AG04450 (cell line): ENCODE measurements at regions not wholly inside any gene's neighbourhood (a gene's known extent, or its start where the extent isn't known, plus 50 kb on each side); places are given as distances from the start of the nearest gene placed in this dataset. TPM values are rescaled to one million over a fixed set of nuclear protein-coding genes. Genes with fewer than 3 reads are reported as not detected.
"Not testable (repeated sequence)": the region's sequence is repeated elsewhere in the genome, so short reads cannot be mapped to it uniquely, and the experiment has no call there.

Experiments
- CTCF ChIA-PET: fragments of 300-600, 350-600 bp; formaldehyde crosslinking; extraction: SDS; loops from one replicate; lab custom pipeline; 2022; ENCODE audit warnings: antibody characterized with exemption, inconsistent platforms; lab: Charles Lee
- POLR2A ChIA-PET: fragments of 350-600 bp; formaldehyde crosslinking; extraction: SDS; loops from one replicate; lab custom pipeline; 2021; ENCODE audit warnings: antibody characterized with exemption, inconsistent platforms; lab: Yijun Ruan, JAX
- DNase-seq: peaks from one replicate; pipeline ENCODE4 v3.0.0-alpha.2; 2011; ENCODE audit warnings: low read depth, low spot score
- H3K27ac ChIP-seq: one replicate; pipeline ENCODE4 v1.5.1; 2012; ENCODE audit warnings: low read depth, low read length, control low read depth
- H3K27me3 ChIP-seq: one replicate; pipeline ENCODE4 v1.6.0; 2012; ENCODE audit warnings: low read length; ENCODE audit not compliant: control insufficient read depth, insufficient read depth
- H3K4me3 ChIP-seq: 2 replicates; pipeline ENCODE4 v1.5.1; 2011; ENCODE audit warnings: mild to moderate bottlenecking, low read depth, low read length, control low read depth
- H3K9me3 ChIP-seq: 2 replicates; pipeline ENCODE4 v1.5.1; 2012; ENCODE audit warnings: low read length; ENCODE audit not compliant: control insufficient read depth, insufficient read depth
- CTCF ChIP-seq: IDR thresholded peaks from 2 replicates; pipeline ENCODE4 v1.5.1; 2011; ENCODE audit warnings: low read depth, low read length, control low read depth, inconsistent platforms
- small RNA-seq: library from RNA; depleted of rRNA; stranded (forward); fragments of <200 nt; gene quantifications from one replicate; pipeline ENCODE3, GENCODE V24; 2012; ENCODE audit warnings: low read depth; ENCODE audit not compliant: insufficient read length

- no peaks in the 10 kb centered on the region for H3K9me3 ChIP-seq
- ChIA-PET CTCF (interaction anchor here (0.5 to 13.7 kb wide), 4 partner anchors 11 to 86 kb away, joined by 5 to 157 read pairs (median 28); no protein-coding TSS in a partner anchor), POLR2A (no interaction called here)
- no peak for DNase-seq
- H3K27ac ChIP-seq, result no peak overlapping the region
- no peak for TF ChIP-seq CTCF
- no peak overlapping the region for H3K4me3 ChIP-seq
- H3K27me3 ChIP-seq, result no peaks in the 10 kb centered on the region
Measured at GRCh38 chr4:100009490-100009889, 59.4 kb upstream of the H2AZ1 start.

DNA sequence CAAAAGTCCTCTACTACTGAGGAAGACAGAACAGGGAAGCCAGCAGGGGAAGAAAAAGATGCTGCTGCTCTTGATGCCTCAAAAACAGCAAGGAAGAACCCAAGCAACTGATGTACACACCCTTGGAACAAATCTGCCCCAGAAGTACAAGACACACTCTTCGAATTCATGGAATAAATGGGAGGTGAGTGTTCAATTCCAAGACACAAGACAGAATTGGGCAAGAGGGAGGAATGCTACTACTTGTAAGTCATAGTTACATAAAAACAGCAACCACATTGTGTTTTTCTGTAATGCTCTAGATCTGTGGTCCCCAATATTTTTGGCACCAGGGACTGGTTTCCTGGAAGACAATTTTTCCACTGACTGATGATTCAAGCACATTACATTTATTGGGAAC, 58.0 kb upstream of the H2AZ1 start:
- Histone ChIP-seq H3K4me3 (no peak overlapping the region), H3K27me3 (no peaks in the 10 kb centered on the region), H3K27ac (peak overlapping the region; percentile 39), H3K9me3 (no peaks in the 10 kb centered on the region)
- ChIA-PET CTCF (interaction anchor here (0.5 to 13.7 kb wide), 3 partner anchors 10 to 90 kb away, joined by 3 to 157 read pairs (median 40); no protein-coding TSS in a partner anchor), POLR2A (no interaction called here)
- no peak for TF ChIP-seq CTCF
- DNase-seq, result peak; percentile 21

DNA sequence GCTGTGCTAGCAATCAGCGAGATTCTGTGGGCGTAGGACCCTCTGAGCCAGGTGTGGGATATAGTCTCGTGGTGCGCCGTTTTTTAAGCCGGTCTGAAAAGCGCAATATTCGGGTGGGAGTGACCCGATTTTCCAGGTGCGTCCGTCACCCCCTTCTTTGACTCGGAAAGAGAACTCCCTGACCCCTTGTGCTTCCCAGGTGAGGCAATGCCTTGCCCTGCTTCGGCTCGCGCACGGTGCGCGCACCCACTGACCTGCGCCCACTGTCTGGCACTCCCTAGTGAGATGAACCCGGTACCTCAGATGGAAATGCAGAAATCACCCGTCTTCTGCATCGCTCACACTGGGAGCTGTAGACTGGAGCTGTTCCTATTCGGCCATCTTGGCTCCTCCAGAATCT, 56.1 kb upstream of the H2AZ1 start:
- CTCF ChIA-PET, result interaction anchor here (13.7 kb wide), 1 partner anchor 8 kb away, joined by 157 read pairs; no protein-coding TSS in a partner anchor
- not testable (repeated sequence) for H3K27me3 ChIP-seq

More for the DNA sequence above, 56.1 kb upstream of the H2AZ1 start:
- H3K9me3 ChIP-seq, POLR2A ChIA-PET, H3K4me3 ChIP-seq, DNase-seq, H3K27ac ChIP-seq: not testable (repeated sequence)

Small RNA genes lying in the stretch of these regions (small RNA-seq; reads per million reads assigned to genes)
- gene DYNLL1P6, result not detected
